PC-3 (cell line): ENCODE measurements at regions not wholly inside any gene's neighbourhood (a gene's known extent, or its start where the extent isn't known, plus 50 kb on each side); places are given as distances from the start of the nearest gene placed in this dataset.

ENCODE experiments used
- EZH2 ChIP-seq: fragments of 300-600 bp; sonication (generic); IDR thresholded peaks from one replicate; pipeline ENCODE4 v1.6.1; 2017; ENCODE audit warnings: antibody characterized with exemption, mild to moderate bottlenecking, low read length; ENCODE audit not compliant: unreplicated experiment
- TF ChIP-seq, protein P1 (sequence below): fragments of 300-600 bp; sonication (generic); conservative IDR thresholded peaks from 2 replicates; pipeline ENCODE4 v1.5.1; 2017; ENCODE audit warnings: antibody characterized with exemption, low read depth, mild to moderate bottlenecking, low read length

DNA sequence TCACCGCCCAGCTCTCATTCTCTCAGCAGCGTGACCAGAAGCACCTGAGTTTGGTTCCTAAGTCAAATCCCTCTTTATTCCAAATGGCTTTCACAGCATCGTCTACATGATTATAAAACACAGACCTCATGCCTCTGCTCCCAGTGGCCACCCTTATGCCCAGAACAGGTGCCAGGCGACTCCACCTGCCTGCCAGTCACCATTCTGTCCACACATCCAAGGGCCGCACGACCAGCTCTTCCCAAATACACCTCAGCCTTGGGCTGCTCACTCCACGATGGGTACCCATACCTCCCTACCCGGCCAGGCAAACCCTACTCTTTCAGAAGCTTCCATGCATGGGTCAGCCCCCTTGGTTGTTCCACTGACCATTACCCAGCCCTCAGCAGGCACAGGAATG is 851.6 kb upstream of the SALL3 start:
- TF ChIP-seq EZH2, result no peak
- TF ChIP-seq, protein P1, sequence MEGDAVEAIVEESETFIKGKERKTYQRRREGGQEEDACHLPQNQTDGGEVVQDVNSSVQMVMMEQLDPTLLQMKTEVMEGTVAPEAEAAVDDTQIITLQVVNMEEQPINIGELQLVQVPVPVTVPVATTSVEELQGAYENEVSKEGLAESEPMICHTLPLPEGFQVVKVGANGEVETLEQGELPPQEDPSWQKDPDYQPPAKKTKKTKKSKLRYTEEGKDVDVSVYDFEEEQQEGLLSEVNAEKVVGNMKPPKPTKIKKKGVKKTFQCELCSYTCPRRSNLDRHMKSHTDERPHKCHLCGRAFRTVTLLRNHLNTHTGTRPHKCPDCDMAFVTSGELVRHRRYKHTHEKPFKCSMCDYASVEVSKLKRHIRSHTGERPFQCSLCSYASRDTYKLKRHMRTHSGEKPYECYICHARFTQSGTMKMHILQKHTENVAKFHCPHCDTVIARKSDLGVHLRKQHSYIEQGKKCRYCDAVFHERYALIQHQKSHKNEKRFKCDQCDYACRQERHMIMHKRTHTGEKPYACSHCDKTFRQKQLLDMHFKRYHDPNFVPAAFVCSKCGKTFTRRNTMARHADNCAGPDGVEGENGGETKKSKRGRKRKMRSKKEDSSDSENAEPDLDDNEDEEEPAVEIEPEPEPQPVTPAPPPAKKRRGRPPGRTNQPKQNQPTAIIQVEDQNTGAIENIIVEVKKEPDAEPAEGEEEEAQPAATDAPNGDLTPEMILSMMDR, result no peak
